Activated CD8-positive, alpha-beta memory T cell treated with anti-CD3 and anti-CD28 coated beads, Interleukin-2, amount 10 ng/mL, durations not matched to agents 7 days and 5 days (primary cell): ENCODE measurements at regions not wholly inside any gene's neighbourhood (a gene's known extent, or its start where the extent isn't known, plus 50 kb on each side); places are given as distances from the start of the nearest gene placed in this dataset.
"Not testable (repeated sequence)": the region's sequence is repeated elsewhere in the genome, so short reads cannot be mapped to it uniquely, and the experiment has no call there.

Experiments
- ATAC-seq: fragments of 150-1000 bp; cut with Tn5 transposase; one replicate; pipeline ENCODE4 v1.10.0; 2021; ENCODE audit warnings: moderate library complexity
- CTCF ChIA-PET: fragments of 350-600 bp; sonication (Branson Sonifier 250); formaldehyde crosslinking; loops from one replicate; lab custom pipeline; 2021; ENCODE audit warnings: antibody characterized with exemption; lab: Charles Lee
- DNase-seq: peaks from one replicate; pipeline ENCODE4 v3.0.0-alpha.2; 2020
- H3K27ac Mint-ChIP-seq: one replicate; pipeline ENCODE4 v1.8.0; 2021; ENCODE audit warnings: mild to moderate bottlenecking, mixed read lengths
- H3K27me3 Mint-ChIP-seq: one replicate; pipeline ENCODE4 v1.8.0; 2021; ENCODE audit warnings: mixed read lengths
- H3K36me3 Mint-ChIP-seq: one replicate; pipeline ENCODE4 v1.8.0; 2021; ENCODE audit warnings: mild to moderate bottlenecking, mixed read lengths
- H3K4me1 Mint-ChIP-seq: one replicate; pipeline ENCODE4 v1.8.0; 2021; ENCODE audit warnings: mixed read lengths
- H3K4me3 Mint-ChIP-seq: one replicate; pipeline ENCODE4 v1.8.0; 2021; ENCODE audit warnings: mild to moderate bottlenecking, moderate library complexity, mixed read lengths
- H3K9me3 Mint-ChIP-seq: one replicate; pipeline ENCODE4 v1.8.0; 2022; ENCODE audit warnings: low read depth, mixed read lengths

GRCh38 chr2:133887676-133888040 lies 319.4 kb upstream of the NCKAP5 start:
- DNase-seq (no peak), ATAC-seq (no peak)
- H3K36me3 Mint-ChIP-seq: no peaks in the 10 kb centered on the region
- no peak overlapping the region for H3K27ac Mint-ChIP-seq
- no peaks in the 10 kb centered on the region for H3K9me3 Mint-ChIP-seq
- no peaks in the 10 kb centered on the region for H3K4me1 Mint-ChIP-seq
- peaks cover 16% of the 10 kb centered on the region for H3K27me3 Mint-ChIP-seq
- no peak overlapping the region for H3K4me3 Mint-ChIP-seq
- CTCF ChIA-PET: interaction anchor here (1.3 to 4.1 kb wide), 3 partner anchors 230 to 563 kb away, joined by 5 to 28 read pairs (median 9); no protein-coding TSS in a partner anchor

- DNase-seq: no peak
- H3K4me3 Mint-ChIP-seq: no peak overlapping the region
- no peaks in the 10 kb centered on the region for H3K36me3 Mint-ChIP-seq
- no peaks in the 10 kb centered on the region for H3K9me3 Mint-ChIP-seq
- no peak overlapping the region for H3K27ac Mint-ChIP-seq
- peaks cover 16% of the 10 kb centered on the region for H3K27me3 Mint-ChIP-seq
- no peaks in the 10 kb centered on the region for H3K4me1 Mint-ChIP-seq
- CTCF ChIA-PET: interaction anchor here (1.4 to 4.1 kb wide), 2 partner anchors 524 to 563 kb away, joined by 5 to 28 read pairs; no protein-coding TSS in a partner anchor
- no peak for ATAC-seq
These were observed 319.8 kb upstream of the NCKAP5 start for GRCh38 chr2:133888107-133888506.

GRCh38 chr2:133888621-133889219 lies 320.5 kb upstream of the NCKAP5 start:
- ATAC-seq: no peak

GRCh38 chr2:133892352-133892913 lies 324.2 kb upstream of the NCKAP5 start:
- ATAC-seq (no peak), DNase-seq (no peak)
- Mint-ChIP-seq H3K27me3 (peaks cover 5% of the 10 kb centered on the region), H3K4me3 (no peak overlapping the region), H3K9me3 (no peaks in the 10 kb centered on the region), H3K27ac (no peak overlapping the region), H3K4me1 (peaks cover 4% of the 10 kb centered on the region), H3K36me3 (no peaks in the 10 kb centered on the region)
- CTCF ChIA-PET: no interaction called here

More at GRCh38 chr2:133888621-133889219, 320.5 kb upstream of the NCKAP5 start:
- Mint-ChIP-seq H3K4me3 (no peak overlapping the region), H3K9me3 (no peaks in the 10 kb centered on the region), H3K27me3 (peaks cover 16% of the 10 kb centered on the region), H3K27ac (no peak overlapping the region), H3K36me3 (no peaks in the 10 kb centered on the region), H3K4me1 (no peaks in the 10 kb centered on the region)
- DNase-seq: no peak
- CTCF ChIA-PET: interaction anchor here (1.4 to 4.1 kb wide), 3 partner anchors 523 to 564 kb away, joined by 4 to 28 read pairs (median 5); no protein-coding TSS in a partner anchor

- CTCF ChIA-PET: no interaction called here
- Mint-ChIP-seq H3K4me3 (no peak overlapping the region), H3K27me3 (no peaks in the 10 kb centered on the region), H3K9me3 (no peaks in the 10 kb centered on the region), H3K27ac (no peak overlapping the region), H3K36me3 (no peaks in the 10 kb centered on the region), H3K4me1 (peaks cover 4% of the 10 kb centered on the region)
- ATAC-seq (no peak), DNase-seq (no peak)
These were observed 326.2 kb upstream of the NCKAP5 start for GRCh38 chr2:133894429-133894828.

- H3K36me3 Mint-ChIP-seq, H3K27me3 Mint-ChIP-seq, DNase-seq, H3K27ac Mint-ChIP-seq, H3K9me3 Mint-ChIP-seq, ATAC-seq, CTCF ChIA-PET, H3K4me1 Mint-ChIP-seq, H3K4me3 Mint-ChIP-seq: not testable (repeated sequence)
These were observed 329.6 kb upstream of the NCKAP5 start for GRCh38 chr2:133897838-133898237.

GRCh38 chr2:133900909-133901308 lies 332.6 kb upstream of the NCKAP5 start:
- no peak for ATAC-seq
- Mint-ChIP-seq H3K4me3 (no peak overlapping the region), H3K36me3 (no peaks in the 10 kb centered on the region), H3K9me3 (no peaks in the 10 kb centered on the region), H3K27me3 (peaks cover 4% of the 10 kb centered on the region), H3K27ac (no peak overlapping the region), H3K4me1 (no peaks in the 10 kb centered on the region)
- CTCF ChIA-PET: no interaction called here
- no peak for DNase-seq

GRCh38 chr2:133906396-133906795 lies 338.1 kb upstream of the NCKAP5 start:
- DNase-seq (no peak), ATAC-seq (no peak)
- CTCF ChIA-PET: no interaction called here
- peaks cover 3% of the 10 kb centered on the region for H3K9me3 Mint-ChIP-seq
- no peaks in the 10 kb centered on the region for H3K4me1 Mint-ChIP-seq
- H3K4me3 Mint-ChIP-seq: no peak overlapping the region
- no peak overlapping the region for H3K27ac Mint-ChIP-seq
- H3K36me3 Mint-ChIP-seq: no peaks in the 10 kb centered on the region
- peaks cover 11% of the 10 kb centered on the region for H3K27me3 Mint-ChIP-seq

GRCh38 chr2:133906926-133907325 lies 338.7 kb upstream of the NCKAP5 start:
- Mint-ChIP-seq H3K9me3 (peaks cover 3% of the 10 kb centered on the region), H3K36me3 (no peaks in the 10 kb centered on the region), H3K27me3 (peaks cover 11% of the 10 kb centered on the region), H3K27ac (no peak overlapping the region), H3K4me3 (no peak overlapping the region), H3K4me1 (no peaks in the 10 kb centered on the region)
- no peak for DNase-seq
- CTCF ChIA-PET: no interaction called here
- no peak for ATAC-seq

GRCh38 chr2:133908171-133908570 lies 339.9 kb upstream of the NCKAP5 start:
- DNase-seq (no peak), ATAC-seq (no peak)
- CTCF ChIA-PET: interaction anchor here (0.6 kb wide), 1 partner anchor 1109 kb away, joined by 3 read pairs; no protein-coding TSS in a partner anchor
- H3K27ac Mint-ChIP-seq: no peak overlapping the region
- peaks cover 3% of the 10 kb centered on the region for H3K9me3 Mint-ChIP-seq
- H3K4me1 Mint-ChIP-seq: no peaks in the 10 kb centered on the region
- H3K4me3 Mint-ChIP-seq: no peak overlapping the region
- H3K36me3 Mint-ChIP-seq: no peaks in the 10 kb centered on the region
- peaks cover 9% of the 10 kb centered on the region for H3K27me3 Mint-ChIP-seq

GRCh38 chr2:133918141-133918540 lies 335.7 kb upstream of the MGAT5 start:
- no peak for DNase-seq
- no peak overlapping the region for H3K27ac Mint-ChIP-seq
- no peaks in the 10 kb centered on the region for H3K9me3 Mint-ChIP-seq
- no peaks in the 10 kb centered on the region for H3K27me3 Mint-ChIP-seq
- no peak overlapping the region for H3K4me3 Mint-ChIP-seq
- CTCF ChIA-PET: no interaction called here
- ATAC-seq: no peak
- H3K4me1 Mint-ChIP-seq: no peaks in the 10 kb centered on the region
- H3K36me3 Mint-ChIP-seq: no peaks in the 10 kb centered on the region

- CTCF ChIA-PET: no interaction called here
- DNase-seq (no peak), ATAC-seq (no peak)
- Mint-ChIP-seq H3K27me3 (peaks cover 6% of the 10 kb centered on the region), H3K36me3 (no peaks in the 10 kb centered on the region), H3K9me3 (no peaks in the 10 kb centered on the region), H3K4me1 (no peaks in the 10 kb centered on the region), H3K4me3 (no peak overlapping the region), H3K27ac (no peak overlapping the region)
These were observed 334.6 kb upstream of the MGAT5 start for GRCh38 chr2:133919285-133919684.

- no peak overlapping the region for H3K27ac Mint-ChIP-seq
- no peak overlapping the region for H3K4me3 Mint-ChIP-seq
- H3K9me3 Mint-ChIP-seq: no peaks in the 10 kb centered on the region
- CTCF ChIA-PET: no interaction called here
- no peaks in the 10 kb centered on the region for H3K4me1 Mint-ChIP-seq
- peaks cover 22% of the 10 kb centered on the region for H3K27me3 Mint-ChIP-seq
- DNase-seq (no peak), ATAC-seq (no peak)
- H3K36me3 Mint-ChIP-seq: peaks cover 1% of the 10 kb centered on the region
These were observed 326.0 kb upstream of the MGAT5 start for GRCh38 chr2:133927894-133928293.

- Mint-ChIP-seq H3K9me3 (no peaks in the 10 kb centered on the region), H3K36me3 (no peaks in the 10 kb centered on the region), H3K27me3 (peaks cover 6% of the 10 kb centered on the region), H3K4me3 (no peak overlapping the region), H3K27ac (no peak overlapping the region), H3K4me1 (no peaks in the 10 kb centered on the region)
- no peak for DNase-seq
- CTCF ChIA-PET: no interaction called here
- ATAC-seq: no peak
These were observed 317.8 kb upstream of the MGAT5 start for GRCh38 chr2:133936096-133936495.
